ENCODE measurements at regions not wholly inside any gene's neighbourhood (a gene's known extent, or its start where the extent isn't known, plus 50 kb on each side); places are given as distances from the start of the nearest gene placed in this dataset.

GRCh38 chr2:120863661-120864320, 128.1 kb downstream of the GLI2 start:
- SMC1A ChIA-PET (ENCODE audit: uncharacterized antibody, unreplicated experiment), result no interaction called here
- Histone ChIP-seq H3K4me1 (ENCODE audit: control insufficient read depth, insufficient read depth, low read length) (no peaks in the 10 kb centered on the region), H3K4me3 (no peak overlapping the region), H2AFZ (ENCODE audit: control insufficient read depth, low read depth, low read length) (no peak overlapping the region), H3K36me3 (ENCODE audit: control insufficient read depth in 2 of 2, insufficient read depth in 2 of 2, low read length in 1 of 2) (no peaks in the 10 kb centered on the region), H3K9me3 (replicated peaks; ENCODE audit: control insufficient read depth, insufficient read depth, low read length) (no peaks in the 10 kb centered on the region), H3K79me2 (ENCODE audit: control insufficient read depth, insufficient read depth, low read length) (no peaks in the 10 kb centered on the region), H3K27me3 (replicated peaks in 1 of 2; ENCODE audit: control insufficient read depth in 2 of 2, insufficient read depth in 2 of 2, low read length in 1 of 2) (peaks cover 5 to 6% of the 10 kb centered on the region in 2 experiments; a peak in 3 of 4 replicates), H3K27ac (ENCODE audit: control insufficient read depth, insufficient read depth) (no peak overlapping the region), H3K4me2 (ENCODE audit: control insufficient read depth, insufficient read depth) (no peak overlapping the region), H3K9ac (ENCODE audit: control insufficient read depth, insufficient read depth, low read length) (no peak overlapping the region), H4K20me1 (ENCODE audit: control insufficient read depth, insufficient read depth) (no peaks in the 10 kb centered on the region)
- no peak for FAIRE-seq
- intact Hi-C loops (cut with micrococcal nuclease; ENCODE audit: unreplicated experiment) (no loop called here), in situ Hi-C loops (cut with MboI) (no loop called here)
- RAD21 ChIA-PET (ENCODE audit: unreplicated experiment), result no interaction called here
- 22% methylated on average over 10 of the region's 10 CpGs for WGBS (ENCODE audit: insufficient coverage, insufficient replicate concordance, low lambda C conversion rate, missing lambda C conversion rate)
- no peak for ATAC-seq
- TF ChIP-seq ZNF592 (IDR thresholded peaks at IDR 0.05) (no peak), IRF5 (IDR thresholded peaks at IDR 0.05; ENCODE audit: borderline replicate concordance) (no peak), POU2F2 (IDR thresholded peaks at IDR 0.05; ENCODE audit: borderline replicate concordance, low read depth, low read length) (no peak), ATF7 (IDR thresholded peaks at IDR 0.05; ENCODE audit: low read depth) (no peak)
- no peak for DNase-seq (ENCODE audit: low read depth, low spot score)
- BruUV-seq (replicated peaks), result no TSS peak
- CTCF ChIA-PET, result no interaction called here
- POLR2A ChIA-PET, result no interaction called here
